ENCODE measurements at regions not wholly inside any gene's neighbourhood (a gene's known extent, or its start where the extent isn't known, plus 50 kb on each side); places are given as distances from the start of the nearest gene placed in this dataset.

GRCh38 chr3:135514060-135514448, 451.5 kb upstream of the PPP2R3A start:
- TF ChIP-seq CTCF (IDR thresholded peaks at IDR 0.05; ENCODE audit: poor library complexity, severe bottlenecking) (no peak), SMC3 (conservative IDR thresholded peaks at IDR 0.05; ENCODE audit: poor library complexity) (no peak), REST (IDR thresholded peaks at IDR 0.05; ENCODE audit: borderline replicate concordance) (no peak), EP300 (conservative IDR thresholded peaks at IDR 0.05; ENCODE audit: poor library complexity, severe bottlenecking) (no peak), MXI1 (conservative IDR thresholded peaks at IDR 0.05; ENCODE audit: poor library complexity, severe bottlenecking) (no peak), POLR2AphosphoS5 (IDR thresholded peaks at IDR 0.05) (no peak), EZH2 (IDR thresholded peaks at IDR 0.05; ENCODE audit: borderline replicate concordance, insufficient read depth, low read length, poor library complexity, severe bottlenecking) (no peak), TAF1 (IDR thresholded peaks at IDR 0.05; ENCODE audit: low read depth) (no peak), RAD21 (conservative IDR thresholded peaks at IDR 0.05) (no peak)
- Histone ChIP-seq H3K4me2 (ENCODE audit: low read length) (no peak overlapping the region), H3K27ac (ENCODE audit: low read length) (no peak overlapping the region), H3K4me3 (ENCODE audit: low read length) (no peak overlapping the region), H3F3A (ENCODE audit: insufficient read depth, low read length, poor library complexity, severe bottlenecking) (no peaks in the 10 kb centered on the region), H3K36me3 (ENCODE audit: insufficient read depth, low read length) (no peaks in the 10 kb centered on the region), H3K79me2 (replicated peaks; ENCODE audit: insufficient read depth, low read length) (no peaks in the 10 kb centered on the region), H4K20me1 (ENCODE audit: insufficient read depth) (no peaks in the 10 kb centered on the region), H3K9ac (ENCODE audit: low read length) (no peak overlapping the region), H3K27me3 (ENCODE audit: insufficient read depth, low read depth, low read length) (no peaks in the 10 kb centered on the region), H3K9me3 (ENCODE audit: low read length) (no peaks in the 10 kb centered on the region), H3K9me2 (ENCODE audit: insufficient read depth, low read length) (no peaks in the 10 kb centered on the region), H2AFZ (ENCODE audit: low read depth, low read length) (no peak overlapping the region)

- Histone ChIP-seq H3K4me3 (ENCODE audit: low read length) (no peak overlapping the region), H4K20me1 (ENCODE audit: insufficient read depth) (no peaks in the 10 kb centered on the region), H3K79me2 (replicated peaks; ENCODE audit: insufficient read depth, low read length) (no peaks in the 10 kb centered on the region), H3K9me2 (ENCODE audit: insufficient read depth, low read length) (no peaks in the 10 kb centered on the region), H3K4me2 (ENCODE audit: low read length) (no peak overlapping the region), H3K36me3 (ENCODE audit: insufficient read depth, low read length) (no peaks in the 10 kb centered on the region), H3K9me3 (ENCODE audit: low read length) (no peaks in the 10 kb centered on the region), H3K27me3 (ENCODE audit: insufficient read depth, low read depth, low read length) (no peaks in the 10 kb centered on the region), H2AFZ (ENCODE audit: low read depth, low read length) (no peak overlapping the region), H3F3A (ENCODE audit: insufficient read depth, low read length, poor library complexity, severe bottlenecking) (no peaks in the 10 kb centered on the region), H3K27ac (ENCODE audit: low read length) (no peak overlapping the region), H3K9ac (ENCODE audit: low read length) (no peak overlapping the region)
- TF ChIP-seq REST (IDR thresholded peaks at IDR 0.05; ENCODE audit: borderline replicate concordance) (no peak), EZH2 (IDR thresholded peaks at IDR 0.05; ENCODE audit: borderline replicate concordance, insufficient read depth, low read length, poor library complexity, severe bottlenecking) (no peak), EP300 (conservative IDR thresholded peaks at IDR 0.05; ENCODE audit: poor library complexity, severe bottlenecking) (no peak), SMC3 (conservative IDR thresholded peaks at IDR 0.05; ENCODE audit: poor library complexity) (no peak), MXI1 (conservative IDR thresholded peaks at IDR 0.05; ENCODE audit: poor library complexity, severe bottlenecking) (no peak), RAD21 (conservative IDR thresholded peaks at IDR 0.05) (no peak), POLR2AphosphoS5 (IDR thresholded peaks at IDR 0.05) (no peak), CTCF (IDR thresholded peaks at IDR 0.05; ENCODE audit: poor library complexity, severe bottlenecking) (no peak), TAF1 (IDR thresholded peaks at IDR 0.05; ENCODE audit: low read depth) (no peak)
Measured at GRCh38 chr3:135516143-135516542, 449.4 kb upstream of the PPP2R3A start.

Data from neural cell (in vitro differentiated cells).